GM12892 (cell line): ENCODE measurements at regions not wholly inside any gene's neighbourhood (a gene's known extent, or its start where the extent isn't known, plus 50 kb on each side); places are given as distances from the start of the nearest gene placed in this dataset.

Source experiments
- DNase-seq: peaks from one replicate; pipeline ENCODE4 v3.0.0; 2011; ENCODE audit not compliant: insufficient read length
- FAIRE-seq: peaks from 2 replicates; lab custom pipeline; 2011; peaks lifted over from hg19 to GRCh38; lab: Jason Lieb, UNC
- POLR2A ChIP-seq: IDR thresholded peaks from 2 replicates; pipeline ENCODE4 v1.6.1; 2011; ENCODE audit warnings: low read depth, low read length, control low read depth
- POLR2AphosphoS5 ChIP-seq: IDR thresholded peaks from 2 replicates; pipeline ENCODE4 v1.6.1; 2011; ENCODE audit warnings: low read depth, low read length, control low read depth
- TAF1 ChIP-seq: IDR thresholded peaks from 2 replicates; pipeline ENCODE4 v1.6.1; 2011; ENCODE audit warnings: low read depth, mild to moderate bottlenecking, control low read depth, low read length, borderline replicate concordance

- DNase-seq (no peak), FAIRE-seq (no peak)
- TF ChIP-seq TAF1 (no peak), POLR2AphosphoS5 (no peak), POLR2A (no peak)
Measured at GRCh38 chr17:12522336-12522735, 143.4 kb upstream of the MYOCD start.

- FAIRE-seq (no peak), DNase-seq (no peak)
- TF ChIP-seq POLR2A (no peak), TAF1 (no peak), POLR2AphosphoS5 (no peak)
Measured at GRCh38 chr17:12522743-12523183, 142.9 kb upstream of the MYOCD start.

DNA sequence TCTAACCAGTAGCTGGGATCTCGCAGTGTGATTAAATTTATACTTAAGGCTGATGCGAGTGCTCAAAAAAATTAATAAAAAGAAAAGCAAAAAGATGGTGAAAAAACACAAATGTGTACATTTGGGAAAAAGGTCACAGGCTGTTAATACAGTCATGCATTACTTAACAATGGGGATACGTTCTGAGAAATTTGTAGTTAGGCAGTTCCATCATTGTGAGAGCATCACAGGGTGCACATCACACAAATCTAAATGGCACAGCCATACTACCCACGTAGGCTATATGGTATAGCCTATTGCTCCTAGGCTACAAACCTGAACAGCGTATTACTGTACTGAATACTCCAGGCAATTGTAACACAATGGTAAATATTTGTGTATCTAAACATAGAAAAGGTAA is 142.4 kb upstream of the MYOCD start:
- TF ChIP-seq POLR2A (no peak), POLR2AphosphoS5 (no peak), TAF1 (no peak)
- FAIRE-seq (no peak), DNase-seq (no peak)

DNA sequence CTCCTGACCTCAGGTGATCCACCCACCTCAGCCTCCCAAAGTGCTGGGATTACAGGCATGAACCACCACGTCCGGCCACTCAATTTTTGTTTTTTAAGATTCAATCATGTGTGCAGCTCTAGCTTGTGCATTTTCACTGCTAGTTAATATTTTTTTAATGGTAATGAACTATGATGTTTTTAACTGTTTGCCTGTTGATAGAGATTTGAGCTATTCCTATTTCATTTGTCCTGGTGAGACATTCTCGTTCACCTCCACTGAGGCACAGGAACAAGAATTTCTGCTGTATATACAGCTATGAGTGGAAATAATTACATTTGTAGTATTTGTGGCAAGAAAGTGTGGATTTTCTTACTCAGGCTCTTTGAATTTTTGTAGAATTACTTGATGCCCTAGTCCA is 137.7 kb upstream of the MYOCD start:
- DNase-seq (no peak), FAIRE-seq (no peak)
- TF ChIP-seq POLR2AphosphoS5 = no peak

DNA sequence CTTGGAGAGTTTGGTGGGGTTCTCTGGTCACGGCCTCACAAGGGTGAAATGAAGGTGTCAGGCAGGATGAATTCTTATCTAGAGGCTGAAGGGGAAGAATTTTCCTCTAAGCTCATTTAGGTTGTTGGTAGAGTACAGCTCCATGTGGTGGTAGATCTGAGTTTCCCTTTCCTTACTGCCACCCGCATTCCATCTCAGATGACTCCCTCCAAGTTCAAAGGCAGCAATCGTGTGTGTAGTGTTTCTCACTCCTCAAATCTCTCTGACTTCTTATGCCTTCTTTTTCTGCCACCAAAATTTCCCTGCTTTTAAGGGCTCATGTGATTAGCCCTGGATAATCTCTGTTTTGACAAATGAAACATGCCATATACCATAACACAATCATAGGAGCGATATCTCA is 135.5 kb upstream of the MYOCD start:
- no peak for TF ChIP-seq POLR2AphosphoS5
- no peak for TF ChIP-seq TAF1
- no peak for TF ChIP-seq POLR2A
- DNase-seq = no peak

DNA sequence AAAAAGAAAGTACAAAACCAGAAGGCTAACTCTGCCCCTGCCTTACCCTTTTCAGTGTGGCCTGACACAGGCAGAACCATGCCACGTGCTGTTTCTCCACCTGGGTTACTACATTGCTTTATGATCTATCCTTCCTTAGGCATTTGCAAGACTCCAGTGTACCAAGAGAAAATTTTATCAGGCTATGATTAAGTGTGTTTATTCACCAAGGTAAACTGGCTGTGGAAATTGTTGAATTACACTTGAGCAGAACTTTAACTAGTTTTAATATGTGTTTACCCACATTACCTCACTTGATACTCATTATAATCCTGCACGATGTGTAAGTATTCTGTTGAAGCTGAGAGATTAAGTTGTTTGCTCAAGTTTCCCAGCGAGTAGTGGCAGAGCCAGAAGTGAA is 129.7 kb upstream of the MYOCD start:
- no peak for DNase-seq
- no peak for TF ChIP-seq POLR2A
- no peak for TF ChIP-seq TAF1
- no peak for TF ChIP-seq POLR2AphosphoS5
- FAIRE-seq = no peak

More for the DNA sequence above, 135.5 kb upstream of the MYOCD start:
- FAIRE-seq = no peak

DNA sequence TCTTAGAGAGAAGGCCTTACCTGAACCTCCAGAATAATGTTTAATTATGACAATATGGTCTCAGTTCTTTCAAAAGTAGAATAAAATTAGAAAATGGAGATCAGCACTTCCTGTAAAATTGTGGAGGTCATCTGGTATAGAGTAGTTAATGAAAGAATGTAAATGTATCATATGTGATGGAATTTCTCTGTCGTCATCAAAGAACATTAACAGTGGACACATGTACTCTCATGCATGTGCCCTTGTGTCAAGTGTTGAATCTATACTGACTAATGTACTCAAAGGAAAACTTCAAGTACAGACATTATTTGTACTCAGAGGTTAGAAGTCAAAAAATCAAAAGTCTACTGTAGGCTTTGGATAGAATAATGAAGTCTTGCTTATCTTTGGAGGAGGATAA is 129.2 kb upstream of the MYOCD start:
- TF ChIP-seq POLR2A = no peak
- TF ChIP-seq TAF1 = no peak
- TF ChIP-seq POLR2AphosphoS5 = no peak
- FAIRE-seq (no peak), DNase-seq (no peak)

DNA sequence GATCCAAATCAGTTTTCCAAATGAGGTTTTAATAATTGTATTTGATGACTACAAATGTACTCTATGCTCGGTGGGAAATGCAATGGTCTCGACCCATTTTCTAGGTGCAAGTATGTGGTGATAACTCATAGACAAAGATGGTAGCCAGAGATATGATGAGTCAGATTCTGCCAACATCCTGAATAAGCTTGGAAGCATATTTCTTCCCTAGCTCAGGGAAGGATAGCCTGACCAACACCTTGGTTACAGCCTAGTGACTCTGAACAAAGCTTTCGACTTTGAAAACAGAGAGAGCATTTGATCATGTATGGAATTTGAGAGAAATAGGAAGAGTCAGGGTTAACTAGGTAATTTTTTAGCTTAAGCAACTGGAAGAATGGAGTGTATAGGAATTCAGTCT is 128.3 kb upstream of the MYOCD start:
- no peak for TF ChIP-seq POLR2AphosphoS5
- no peak for TF ChIP-seq TAF1
- TF ChIP-seq POLR2A = no peak
- no peak for DNase-seq
- FAIRE-seq = no peak

DNA sequence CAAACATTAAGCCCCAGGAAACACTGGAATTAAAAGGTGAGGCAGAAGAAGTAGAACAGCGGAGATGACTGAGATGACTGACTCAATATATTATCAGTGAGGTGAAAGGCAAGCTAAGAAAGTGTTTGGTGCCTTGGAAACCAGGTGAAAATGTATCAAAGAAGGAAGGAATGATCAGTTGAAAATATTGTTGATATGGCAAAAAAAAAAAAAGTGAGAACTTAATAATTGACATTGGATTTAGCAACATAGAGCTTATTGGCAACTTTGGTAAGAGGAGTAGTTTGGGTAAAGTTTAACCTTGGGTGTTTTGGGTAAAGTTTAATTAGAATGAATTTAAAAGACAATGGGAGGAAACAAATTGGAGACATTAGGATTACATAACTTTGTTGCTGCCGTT is 127.7 kb upstream of the MYOCD start:
- FAIRE-seq = no peak
- DNase-seq = no peak
- TF ChIP-seq POLR2AphosphoS5 = no peak
- TF ChIP-seq TAF1 = no peak
- TF ChIP-seq POLR2A = no peak

DNA sequence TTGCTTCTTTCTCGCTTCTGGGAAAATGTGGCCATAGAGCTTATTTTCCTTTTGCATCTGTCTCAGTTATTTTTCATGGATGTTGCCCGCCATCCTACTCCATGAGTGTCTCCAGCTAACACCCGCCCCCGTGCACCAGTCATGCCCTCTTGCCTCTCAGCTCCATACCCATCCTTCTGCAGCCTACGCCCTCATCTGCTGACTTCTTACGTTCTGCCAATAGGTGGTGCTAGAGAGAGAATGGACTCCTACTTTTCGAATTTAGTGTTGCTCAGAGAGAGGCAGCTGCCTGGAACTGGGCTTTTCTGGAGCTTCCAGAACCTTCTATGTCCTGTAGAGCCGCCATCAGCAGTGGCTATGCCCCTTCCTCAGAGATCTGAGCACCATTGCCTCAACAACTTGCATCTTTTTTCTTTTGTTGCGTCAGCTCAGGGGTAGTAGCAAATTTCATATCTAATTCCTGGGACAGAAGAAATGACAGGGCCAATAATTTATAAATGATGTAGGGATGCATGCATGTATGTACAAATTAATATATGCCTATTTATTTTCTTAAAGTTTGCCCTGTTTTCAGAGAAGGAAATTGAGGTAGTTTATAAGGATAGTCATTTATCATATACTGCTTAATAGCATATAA is 119.7 kb upstream of the MYOCD start:
- DNase-seq = peak; percentile 13
- TF ChIP-seq POLR2AphosphoS5 = no peak
- no peak for TF ChIP-seq TAF1
- peak; percentile 86 for FAIRE-seq

GRCh38 chr17:12546983-12547382 is 118.7 kb upstream of the MYOCD start:
- no peak for TF ChIP-seq POLR2A
- no peak for TF ChIP-seq POLR2AphosphoS5
- TF ChIP-seq TAF1 = no peak
- FAIRE-seq = no peak
- DNase-seq = no peak

DNA sequence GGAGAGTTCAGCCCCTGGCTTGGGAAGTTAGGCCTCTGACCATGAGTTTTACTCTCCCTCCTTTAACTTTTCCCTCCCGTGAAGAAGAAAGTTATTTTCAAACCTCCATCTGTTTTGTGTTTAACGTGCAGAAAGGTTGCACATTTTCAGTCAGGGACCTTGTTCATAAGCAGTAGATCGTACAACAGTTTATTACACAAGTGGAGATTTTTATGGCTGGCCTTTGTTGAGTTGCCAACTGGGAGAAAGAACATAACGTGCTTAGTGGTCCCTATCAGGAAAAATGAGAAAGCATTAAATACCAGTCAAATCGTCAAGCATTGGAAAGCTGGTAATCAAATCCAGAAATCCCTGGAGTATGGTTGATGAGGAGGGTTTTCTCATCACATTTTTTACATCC is 117.9 kb upstream of the MYOCD start:
- DNase-seq (no peak), FAIRE-seq (no peak)
- TF ChIP-seq POLR2A = no peak
- TF ChIP-seq POLR2AphosphoS5 = no peak
- TF ChIP-seq TAF1 = no peak

DNA sequence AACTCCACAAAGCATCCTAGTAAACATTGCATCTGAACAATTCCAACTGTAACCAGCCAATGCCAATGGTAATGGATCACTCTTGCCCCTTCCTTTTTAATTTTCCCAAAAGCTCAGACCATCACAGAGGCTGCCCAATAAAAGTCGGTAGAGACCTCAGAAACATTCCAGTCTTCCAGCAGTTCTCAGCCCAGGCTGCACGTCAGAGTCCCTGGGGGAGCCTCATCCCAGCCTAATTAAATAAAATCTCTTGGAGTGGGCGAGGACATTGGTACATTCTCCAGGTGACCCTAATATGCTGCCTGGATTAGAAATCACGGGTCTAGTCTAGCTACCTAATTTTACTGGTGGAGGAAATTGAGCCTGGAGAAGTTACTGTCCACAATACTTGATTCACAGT is 117.1 kb upstream of the MYOCD start:
- FAIRE-seq (no peak), DNase-seq (no peak)
- TF ChIP-seq TAF1 (no peak), POLR2A (no peak), POLR2AphosphoS5 (no peak)
